KMS-11 (cell line): ENCODE measurements at regions not wholly inside any gene's neighbourhood (a gene's known extent, or its start where the extent isn't known, plus 50 kb on each side); places are given as distances from the start of the nearest gene placed in this dataset.

Experiments
- H2AFZ ChIP-seq: fragments of 200-600 bp; sonication (generic); 2 replicates; pipeline ENCODE4 v1.6.1; 2016; ENCODE audit warnings: antibody characterized with exemption, mixed run types, low read depth
- H3K27ac ChIP-seq: fragments of 200-600 bp; sonication (generic); 2 replicates; pipeline ENCODE4 v1.6.1; 2016; ENCODE audit warnings: mild to moderate bottlenecking, mixed run types
- H3K27me3 ChIP-seq: fragments of 200-600 bp; sonication (generic); 2 replicates; pipeline ENCODE4 v1.6.1; 2017; ENCODE audit warnings: mild to moderate bottlenecking, low read depth, mixed run types, moderate library complexity; ENCODE audit not compliant: insufficient read depth
- H3K36me3 ChIP-seq: fragments of 200-600 bp; sonication (generic); 2 replicates; pipeline ENCODE4 v1.6.1; 2017; ENCODE audit warnings: mild to moderate bottlenecking, mixed run types; ENCODE audit not compliant: insufficient read depth
- H3K4me1 ChIP-seq: fragments of 200-600 bp; sonication (generic); 2 replicates; pipeline ENCODE4 v1.6.1; 2016; ENCODE audit warnings: mild to moderate bottlenecking, low read depth, mixed run types; ENCODE audit not compliant: poor library complexity, severe bottlenecking
- H3K4me2 ChIP-seq: fragments of 200-600 bp; sonication (generic); 2 replicates; pipeline ENCODE4 v1.7.0; 2016; ENCODE audit warnings: mild to moderate bottlenecking, mixed run types
- H3K4me3 ChIP-seq: fragments of 200-600 bp; sonication (generic); IDR thresholded peaks from 2 replicates; pipeline ENCODE4 v1.6.1; 2017; ENCODE audit warnings: low read depth, low read length, mixed read lengths; ENCODE audit not compliant: insufficient read depth
- H3K79me2 ChIP-seq: fragments of 200-600 bp; sonication (generic); 2 replicates; pipeline ENCODE4 v1.6.1; 2016; ENCODE audit warnings: low read depth, mixed run types; ENCODE audit not compliant: insufficient read depth
- H3K9ac ChIP-seq: fragments of 200-600 bp; sonication (generic); 2 replicates; pipeline ENCODE4 v1.6.1; 2016; ENCODE audit warnings: mild to moderate bottlenecking, mixed run types
- H4K20me1 ChIP-seq: fragments of 200-600 bp; sonication (generic); 2 replicates; pipeline ENCODE4 v1.6.1; 2016; ENCODE audit warnings: mild to moderate bottlenecking, mixed run types; ENCODE audit not compliant: insufficient read depth
- CTCF ChIP-seq: fragments of 200-600 bp; sonication (generic); conservative IDR thresholded peaks from 2 replicates; pipeline ENCODE4 v1.6.1; 2017; ENCODE audit warnings: low read depth, mild to moderate bottlenecking, antibody characterized with exemption, low read length, moderate library complexity, mixed read lengths

- no peaks in the 10 kb centered on the region for H3K27me3 ChIP-seq
- H4K20me1 ChIP-seq: no peaks in the 10 kb centered on the region
- H3K4me3 ChIP-seq: no peak overlapping the region
- H3K79me2 ChIP-seq: no peaks in the 10 kb centered on the region
- TF ChIP-seq CTCF: no peak
- H3K4me1 ChIP-seq: no peaks in the 10 kb centered on the region
- H3K4me2 ChIP-seq: no peak overlapping the region
- H3K27ac ChIP-seq: no peak overlapping the region
- no peak overlapping the region for H3K9ac ChIP-seq
- H3K36me3 ChIP-seq: no peaks in the 10 kb centered on the region
- H2AFZ ChIP-seq: no peak overlapping the region
Measured at GRCh38 chr5:57066924-57067596, 106.8 kb upstream of the GPBP1 start.

- Histone ChIP-seq H3K4me2 (no peak overlapping the region), H3K36me3 (no peaks in the 10 kb centered on the region), H2AFZ (no peak overlapping the region), H4K20me1 (no peaks in the 10 kb centered on the region), H3K79me2 (no peaks in the 10 kb centered on the region), H3K27me3 (no peaks in the 10 kb centered on the region), H3K4me1 (no peaks in the 10 kb centered on the region), H3K9ac (no peak overlapping the region), H3K4me3 (no peak overlapping the region), H3K27ac (no peak overlapping the region)
- no peak for TF ChIP-seq CTCF
Measured at GRCh38 chr5:57067597-57067924, 106.3 kb upstream of the GPBP1 start.

GRCh38 chr5:57069115-57069835 is 104.6 kb upstream of the GPBP1 start:
- Histone ChIP-seq H3K4me2 (no peak overlapping the region), H3K27ac (no peak overlapping the region), H3K4me1 (no peaks in the 10 kb centered on the region), H4K20me1 (no peaks in the 10 kb centered on the region), H3K36me3 (no peaks in the 10 kb centered on the region), H3K9ac (no peak overlapping the region), H3K27me3 (no peaks in the 10 kb centered on the region), H2AFZ (no peak overlapping the region), H3K79me2 (no peaks in the 10 kb centered on the region), H3K4me3 (no peak overlapping the region)
- no peak for TF ChIP-seq CTCF

GRCh38 chr5:57072218-57072892 is 101.5 kb upstream of the GPBP1 start:
- Histone ChIP-seq H4K20me1 (no peaks in the 10 kb centered on the region), H3K27ac (no peak overlapping the region), H3K4me3 (no peak overlapping the region), H2AFZ (no peak overlapping the region), H3K9ac (no peak overlapping the region), H3K4me2 (no peak overlapping the region), H3K27me3 (no peaks in the 10 kb centered on the region), H3K36me3 (no peaks in the 10 kb centered on the region), H3K79me2 (no peaks in the 10 kb centered on the region), H3K4me1 (no peaks in the 10 kb centered on the region)
- no peak for TF ChIP-seq CTCF
